Neutrophil (primary cell): ENCODE measurements at regions not wholly inside any gene's neighbourhood (a gene's known extent, or its start where the extent isn't known, plus 50 kb on each side); places are given as distances from the start of the nearest gene placed in this dataset.

Source experiments
- H3K27ac ChIP-seq: fragments of 200-600 bp; sonication (generic); 2 replicates; pipeline ENCODE4 v1.5.1; 2016; ENCODE audit warnings: mild to moderate bottlenecking, moderate library complexity
- H3K27me3 ChIP-seq: fragments of 200-600 bp; sonication (generic); 2 replicates; pipeline ENCODE4 v1.6.0; 2016; ENCODE audit warnings: mild to moderate bottlenecking
- H3K36me3 ChIP-seq: fragments of 200-600 bp; sonication (generic); 2 replicates; pipeline ENCODE4 v1.5.1; 2017
- H3K4me1 ChIP-seq, 2 experiments: fragments of 200-600 bp in 1 of 2; sonication (generic) in 1 of 2; 1 replicate in 1 of 2; 2 replicates in 1 of 2; pipeline versions ENCODE4 v1.5.1 to v1.6.1; 2013 to 2016; ENCODE audit warnings: low read depth in 1 of 2, low read length in 1 of 2, mild to moderate bottlenecking in 1 of 2, moderate library complexity in 1 of 2; ENCODE audit not compliant: control insufficient read depth in 1 of 2, insufficient read depth in 1 of 2
- H3K4me3 ChIP-seq, 2 experiments: fragments of 200-600 bp in 1 of 2; sonication (generic) in 1 of 2; 1 replicate in 1 of 2; 2 replicates in 1 of 2; pipeline ENCODE4 v1.5.1; 2013 to 2016; ENCODE audit warnings: low read depth in 1 of 2, low read length in 1 of 2, mild to moderate bottlenecking in 1 of 2, moderate library complexity in 1 of 2
- H3K9me3 ChIP-seq: fragments of 200-600 bp; sonication (generic); 2 replicates; pipeline ENCODE4 v1.5.1; 2016
- TF ChIP-seq, protein P1 (sequence below): fragments of 200-600 bp; sonication (generic); IDR thresholded peaks from 2 replicates; pipeline ENCODE4 v1.5.1; 2016; ENCODE audit warnings: antibody characterized with exemption

- H3K4me1 ChIP-seq, result no peaks in the 10 kb centered on the region
- TF ChIP-seq, protein P1, sequence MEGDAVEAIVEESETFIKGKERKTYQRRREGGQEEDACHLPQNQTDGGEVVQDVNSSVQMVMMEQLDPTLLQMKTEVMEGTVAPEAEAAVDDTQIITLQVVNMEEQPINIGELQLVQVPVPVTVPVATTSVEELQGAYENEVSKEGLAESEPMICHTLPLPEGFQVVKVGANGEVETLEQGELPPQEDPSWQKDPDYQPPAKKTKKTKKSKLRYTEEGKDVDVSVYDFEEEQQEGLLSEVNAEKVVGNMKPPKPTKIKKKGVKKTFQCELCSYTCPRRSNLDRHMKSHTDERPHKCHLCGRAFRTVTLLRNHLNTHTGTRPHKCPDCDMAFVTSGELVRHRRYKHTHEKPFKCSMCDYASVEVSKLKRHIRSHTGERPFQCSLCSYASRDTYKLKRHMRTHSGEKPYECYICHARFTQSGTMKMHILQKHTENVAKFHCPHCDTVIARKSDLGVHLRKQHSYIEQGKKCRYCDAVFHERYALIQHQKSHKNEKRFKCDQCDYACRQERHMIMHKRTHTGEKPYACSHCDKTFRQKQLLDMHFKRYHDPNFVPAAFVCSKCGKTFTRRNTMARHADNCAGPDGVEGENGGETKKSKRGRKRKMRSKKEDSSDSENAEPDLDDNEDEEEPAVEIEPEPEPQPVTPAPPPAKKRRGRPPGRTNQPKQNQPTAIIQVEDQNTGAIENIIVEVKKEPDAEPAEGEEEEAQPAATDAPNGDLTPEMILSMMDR, result no peak
- no peaks in the 10 kb centered on the region for H3K36me3 ChIP-seq
- no peak overlapping the region for H3K27ac ChIP-seq
- no peak overlapping the region for H3K4me3 ChIP-seq
- no peaks in the 10 kb centered on the region for H3K27me3 ChIP-seq
- no peaks in the 10 kb centered on the region for H3K9me3 ChIP-seq
These were observed 310.5 kb upstream of the C2CD4B start for GRCh38 chr15:62475591-62475990.

DNA sequence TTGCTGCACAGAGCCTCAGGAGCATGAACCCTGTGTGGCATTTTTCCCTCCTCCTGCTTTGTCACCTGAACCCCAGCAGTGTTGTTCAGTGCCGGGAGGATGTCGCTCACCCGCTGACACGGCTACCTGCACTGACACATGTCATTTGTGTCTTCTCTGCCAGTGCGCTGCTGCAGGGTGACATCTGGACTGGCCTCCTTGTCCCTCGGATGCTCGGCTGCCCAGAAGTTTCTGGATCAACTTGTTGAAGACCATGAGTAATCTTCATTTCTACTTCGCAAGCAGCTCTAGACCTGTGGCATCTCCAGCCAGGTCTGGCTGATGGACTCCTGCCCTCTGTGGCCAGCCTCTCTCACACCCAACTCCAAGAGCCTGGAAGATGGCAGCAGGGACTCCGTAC is 311.1 kb upstream of the C2CD4B start:
- H3K36me3 ChIP-seq, result no peaks in the 10 kb centered on the region
- no peaks in the 10 kb centered on the region for H3K27me3 ChIP-seq
- TF ChIP-seq, protein P1, result no peak
- no peaks in the 10 kb centered on the region for H3K4me1 ChIP-seq
- no peaks in the 10 kb centered on the region for H3K9me3 ChIP-seq
- no peak overlapping the region for H3K4me3 ChIP-seq
- no peak overlapping the region for H3K27ac ChIP-seq

DNA sequence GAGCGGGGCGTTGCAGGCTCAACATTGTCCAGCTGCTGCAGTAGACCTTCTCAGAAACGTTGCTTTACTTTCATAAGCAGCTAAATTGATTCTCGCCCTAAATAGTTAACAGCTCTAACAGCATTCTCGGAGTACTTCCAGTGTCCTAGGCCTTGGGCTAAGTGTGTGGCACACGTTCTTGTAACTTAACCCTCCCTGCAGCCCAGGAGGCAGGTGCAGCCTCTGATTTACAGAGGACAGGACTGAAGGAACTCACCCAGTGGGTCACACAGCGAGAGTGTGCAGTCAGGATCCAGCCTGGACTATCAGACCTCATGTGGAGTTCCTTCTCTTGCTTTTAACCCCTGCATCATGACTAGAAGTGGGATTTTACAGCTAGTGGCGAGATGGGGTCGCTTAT is 312.8 kb upstream of the C2CD4B start:
- Histone ChIP-seq H3K9me3 (no peaks in the 10 kb centered on the region), H3K36me3 (no peaks in the 10 kb centered on the region), H3K4me1 (no peaks in the 10 kb centered on the region), H3K27ac (no peak overlapping the region), H3K27me3 (no peaks in the 10 kb centered on the region), H3K4me3 (no peak overlapping the region)
- TF ChIP-seq, protein P1, result no peak

DNA sequence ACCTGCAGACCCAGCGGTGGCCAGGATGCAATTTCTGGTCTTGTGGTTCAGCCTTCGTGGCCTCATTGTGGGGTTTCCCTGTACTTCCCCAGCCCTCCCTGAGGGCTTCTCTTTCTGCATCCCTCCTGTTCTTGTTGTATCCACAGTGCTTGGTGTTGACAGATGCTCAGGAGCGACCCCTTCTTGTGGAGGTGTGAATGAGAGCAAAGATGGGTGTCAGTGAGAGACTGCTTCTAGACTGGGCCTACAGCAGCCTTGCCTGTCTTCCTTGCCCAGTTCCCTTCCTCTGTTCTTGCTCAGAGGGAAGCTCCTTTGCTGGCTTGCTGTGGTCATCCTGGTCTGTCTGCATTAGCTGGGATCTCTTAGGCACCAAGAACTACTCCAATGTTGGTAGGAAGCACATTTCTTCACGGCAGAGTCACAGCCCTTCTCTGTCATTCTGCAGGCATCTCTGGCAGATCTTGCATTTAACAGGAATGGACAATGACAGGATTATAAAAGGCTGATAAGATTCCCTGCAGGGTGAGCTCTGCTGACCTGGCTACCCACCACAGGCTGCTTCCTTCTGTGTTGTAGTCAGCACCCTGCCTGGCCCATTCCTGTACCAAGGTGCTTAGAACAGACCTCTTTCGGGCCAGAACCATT is 317.8 kb upstream of the C2CD4B start:
- H3K36me3 ChIP-seq, result no peaks in the 10 kb centered on the region
- TF ChIP-seq, protein P1, result no peak
- no peaks in the 10 kb centered on the region for H3K4me1 ChIP-seq
- no peak overlapping the region for H3K4me3 ChIP-seq
- no peak overlapping the region for H3K27ac ChIP-seq
- no peaks in the 10 kb centered on the region for H3K9me3 ChIP-seq
- H3K27me3 ChIP-seq, result no peaks in the 10 kb centered on the region

- no peaks in the 10 kb centered on the region for H3K4me1 ChIP-seq
- no peaks in the 10 kb centered on the region for H3K27me3 ChIP-seq
- TF ChIP-seq, protein P1, result no peak
- H3K9me3 ChIP-seq, result no peaks in the 10 kb centered on the region
- H3K36me3 ChIP-seq, result no peaks in the 10 kb centered on the region
- no peak overlapping the region for H3K27ac ChIP-seq
- no peak overlapping the region for H3K4me3 ChIP-seq
These were observed 318.7 kb upstream of the C2CD4B start for GRCh38 chr15:62483814-62484213.
